HEK293T (cell line): ENCODE measurements at regions not wholly inside any gene's neighbourhood (a gene's known extent, or its start where the extent isn't known, plus 50 kb on each side); places are given as distances from the start of the nearest gene placed in this dataset.

ENCODE experiments used
- BHLHE40 ChIP-seq: fragments of 450-650 bp; IDR thresholded peaks from 2 replicates; pipeline ENCODE4 v1.6.1; 2016; ENCODE audit warnings: mild to moderate bottlenecking, moderate library complexity, borderline replicate concordance
- CTBP1 ChIP-seq: fragments of 450-650 bp; IDR thresholded peaks from 2 replicates; pipeline ENCODE4 v1.6.1; 2016; ENCODE audit warnings: borderline replicate concordance
- FOXA1 ChIP-seq: fragments of 450-650 bp; IDR thresholded peaks from 2 replicates; pipeline ENCODE4 v1.6.1; 2016; ENCODE audit warnings: mild to moderate bottlenecking
- L3MBTL2 ChIP-seq: fragments of 450-650 bp; conservative IDR thresholded peaks from 2 replicates; pipeline ENCODE4 v1.6.1; 2016; ENCODE audit warnings: mild to moderate bottlenecking
- LEF1 ChIP-seq: fragments of 450-650 bp; IDR thresholded peaks from 2 replicates; pipeline ENCODE4 v1.6.1; 2017; ENCODE audit warnings: mild to moderate bottlenecking, borderline replicate concordance
- SP1 ChIP-seq: fragments of 450-650 bp; IDR thresholded peaks from 2 replicates; pipeline ENCODE4 v1.6.1; 2017
- TARDBP ChIP-seq: fragments of 450-650 bp; IDR thresholded peaks from 2 replicates; pipeline ENCODE4 v1.6.1; 2016

DNA sequence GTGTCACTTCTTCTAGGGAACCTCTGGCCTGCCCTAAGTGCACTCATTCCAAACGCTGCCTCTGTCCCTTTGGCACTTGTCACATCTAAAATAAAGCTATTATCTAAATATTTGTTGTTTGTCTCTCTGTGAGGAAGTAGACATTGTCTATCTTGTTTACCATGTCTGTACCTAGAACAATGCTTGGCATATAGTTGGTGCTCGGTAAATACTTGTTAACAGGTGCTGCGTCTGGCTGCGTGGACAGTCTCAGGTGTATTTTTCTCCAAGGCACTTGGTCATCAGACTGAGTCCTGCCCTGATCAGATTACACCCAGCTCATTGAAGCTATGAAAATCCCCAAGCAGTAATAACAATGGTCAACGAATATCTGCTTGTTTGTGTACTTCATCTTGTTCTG, 174.9 kb upstream of the SMIM23 start:
- TF ChIP-seq FOXA1 (no peak), LEF1 (no peak), SP1 (no peak), TARDBP (no peak), BHLHE40 (no peak), CTBP1 (no peak), L3MBTL2 (no peak)
